NCI-H146 (cell line): ENCODE measurements at regions not wholly inside any gene's neighbourhood (a gene's known extent, or its start where the extent isn't known, plus 50 kb on each side); places are given as distances from the start of the nearest gene placed in this dataset.
"Not testable (repeated sequence)": the region's sequence is repeated elsewhere in the genome, so short reads cannot be mapped to it uniquely, and the experiment has no call there.

ENCODE experiments used
- DNase-seq: peaks from one replicate; lab custom pipeline; 2025; lab: John Stamatoyannopoulos, UW

DNA sequence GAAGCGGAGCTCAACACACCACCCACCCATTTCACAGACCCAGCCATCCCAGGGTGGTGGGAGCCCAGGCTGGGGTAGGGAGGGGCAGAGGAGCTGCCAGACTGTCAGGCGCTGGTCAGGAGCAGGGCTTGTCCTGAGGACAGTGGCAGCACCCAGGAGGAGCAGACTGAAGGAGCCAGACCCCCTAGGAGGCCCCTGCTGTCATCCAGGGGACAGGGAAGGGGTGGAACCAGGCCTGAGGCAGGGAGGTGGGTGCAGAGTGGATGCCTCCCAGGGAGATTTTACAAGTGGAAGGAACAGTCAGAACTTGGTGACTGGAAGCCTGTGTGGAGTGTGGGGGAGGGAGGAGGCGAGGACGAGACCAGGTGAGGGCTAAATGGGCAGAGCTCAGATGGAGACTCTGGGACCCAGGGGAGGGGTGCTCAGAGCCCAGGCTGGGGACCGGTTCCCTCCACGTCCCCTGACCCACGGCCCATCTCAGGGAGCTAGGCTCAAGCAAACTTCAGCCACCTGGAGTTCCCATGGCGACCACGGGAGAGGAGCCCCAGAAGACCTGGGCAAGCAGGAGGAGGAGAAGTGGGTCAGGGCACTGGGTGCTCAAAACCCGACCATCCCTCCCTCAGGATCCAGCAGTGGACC, 215.4 kb downstream of the TBC1D2B start:
- DNase-seq, result not testable (repeated sequence)

DNA sequence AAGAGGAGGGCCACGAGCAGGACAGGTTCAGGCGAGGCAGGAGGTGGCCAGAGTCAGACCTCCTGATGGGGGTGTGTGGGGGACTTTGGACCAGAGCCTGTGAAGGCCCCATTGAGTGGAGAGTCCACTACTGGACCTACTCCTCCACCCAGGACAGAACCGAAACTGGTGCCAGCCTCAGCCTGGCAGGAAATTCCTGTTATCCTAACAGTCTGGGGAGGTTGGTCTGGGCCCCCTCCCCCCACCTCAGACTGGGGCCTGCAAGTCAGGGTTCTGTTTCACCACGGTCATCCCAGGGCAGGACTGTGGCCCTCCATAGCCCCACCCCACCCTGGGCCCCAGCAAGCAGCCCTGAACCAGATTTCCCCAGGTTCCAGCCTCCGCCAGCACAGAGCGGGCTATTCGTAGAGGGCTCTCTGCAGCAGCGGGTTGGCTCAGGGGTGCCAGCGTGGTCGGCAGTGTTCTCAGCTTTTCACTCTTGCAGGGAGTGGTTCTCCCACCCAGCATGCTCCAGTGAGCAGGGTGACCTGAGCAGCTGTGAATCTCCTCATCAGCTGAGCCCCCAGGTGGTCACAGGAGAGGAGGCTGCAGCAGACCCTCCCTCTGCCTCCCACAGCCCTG, 217.3 kb downstream of the TBC1D2B start:
- no peak for DNase-seq

DNA sequence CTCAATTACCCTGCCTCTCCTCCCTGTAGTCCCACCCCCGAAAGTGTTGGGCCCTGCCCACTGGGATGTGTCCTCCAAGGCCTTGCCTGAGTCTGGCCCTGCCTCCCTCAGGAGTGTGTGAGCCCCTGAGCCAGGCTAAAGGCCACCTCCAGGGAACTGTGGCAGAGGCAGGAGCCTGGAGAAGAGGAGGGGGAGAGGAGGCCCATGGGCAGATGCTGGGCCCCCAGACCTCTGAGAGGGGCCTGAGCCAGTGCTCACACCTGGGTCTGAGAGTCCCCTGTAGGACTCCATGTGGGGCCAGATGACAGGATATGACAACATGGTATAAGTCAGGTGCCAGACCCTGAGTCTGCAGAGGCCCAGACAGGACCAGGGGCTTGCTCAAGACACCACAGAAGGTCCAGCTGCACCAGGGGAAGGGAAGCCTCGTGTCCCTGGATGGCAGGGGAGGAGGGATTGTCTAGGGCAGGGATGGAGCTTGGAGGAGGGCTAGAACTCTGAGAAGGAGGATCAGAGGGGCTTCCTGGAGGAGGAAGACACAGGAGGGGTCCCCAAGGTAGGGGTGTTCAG, 217.9 kb downstream of the TBC1D2B start:
- peak; percentile 6 for DNase-seq

DNA sequence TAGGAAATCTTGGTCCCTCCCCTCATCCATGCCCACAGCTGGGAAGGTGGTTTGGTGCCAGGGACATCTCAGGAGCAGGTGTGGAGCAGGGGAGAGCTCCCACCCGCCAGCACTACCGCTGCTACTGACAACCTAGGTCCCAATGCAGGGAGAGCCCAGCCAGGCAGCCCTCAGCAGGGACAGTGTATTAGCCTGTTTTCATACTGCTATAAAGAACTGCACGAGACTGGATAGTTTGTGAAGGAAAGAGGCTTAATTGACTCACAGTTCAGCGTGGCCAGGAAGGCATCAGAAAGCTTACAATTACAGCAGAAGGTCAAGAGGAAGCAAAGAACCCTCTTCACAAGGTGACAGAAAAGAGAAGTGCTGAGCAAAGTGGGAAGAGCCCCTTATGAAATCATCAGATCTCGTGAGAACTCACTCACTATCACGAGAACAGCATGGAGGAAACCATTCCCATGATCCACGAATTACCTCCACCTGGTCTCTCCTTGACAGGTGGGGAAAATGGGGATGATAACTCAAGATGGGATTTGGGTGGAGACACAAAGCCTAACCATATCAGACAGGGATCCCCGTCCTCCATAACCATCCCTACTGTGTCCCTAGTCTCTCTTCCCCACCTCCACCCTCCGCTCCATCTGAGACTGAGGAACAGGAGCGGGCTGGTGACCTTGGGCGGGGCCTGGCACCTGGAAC, 218.6 kb downstream of the TBC1D2B start:
- DNase-seq, result no peak

DNA sequence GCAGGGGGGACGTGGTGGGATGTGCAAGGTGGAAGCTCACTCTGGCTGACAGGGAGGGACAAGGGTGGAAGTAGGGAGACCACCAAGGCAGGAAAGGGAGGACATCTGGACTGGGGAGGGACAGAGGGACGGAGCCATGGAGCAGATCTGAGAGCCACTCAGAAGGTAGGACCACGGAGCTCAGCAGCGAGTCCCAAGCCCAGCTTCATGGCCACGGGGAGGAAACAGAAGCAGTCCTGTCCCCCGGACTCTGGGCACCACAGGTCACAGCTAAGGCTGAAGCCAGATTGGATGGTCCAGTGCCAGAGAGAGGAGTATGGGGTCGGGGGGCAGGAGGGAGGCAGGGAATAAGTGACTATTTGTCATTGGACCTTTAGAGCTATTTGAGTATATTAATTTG, 220.1 kb downstream of the TBC1D2B start:
- DNase-seq, result no peak

DNA sequence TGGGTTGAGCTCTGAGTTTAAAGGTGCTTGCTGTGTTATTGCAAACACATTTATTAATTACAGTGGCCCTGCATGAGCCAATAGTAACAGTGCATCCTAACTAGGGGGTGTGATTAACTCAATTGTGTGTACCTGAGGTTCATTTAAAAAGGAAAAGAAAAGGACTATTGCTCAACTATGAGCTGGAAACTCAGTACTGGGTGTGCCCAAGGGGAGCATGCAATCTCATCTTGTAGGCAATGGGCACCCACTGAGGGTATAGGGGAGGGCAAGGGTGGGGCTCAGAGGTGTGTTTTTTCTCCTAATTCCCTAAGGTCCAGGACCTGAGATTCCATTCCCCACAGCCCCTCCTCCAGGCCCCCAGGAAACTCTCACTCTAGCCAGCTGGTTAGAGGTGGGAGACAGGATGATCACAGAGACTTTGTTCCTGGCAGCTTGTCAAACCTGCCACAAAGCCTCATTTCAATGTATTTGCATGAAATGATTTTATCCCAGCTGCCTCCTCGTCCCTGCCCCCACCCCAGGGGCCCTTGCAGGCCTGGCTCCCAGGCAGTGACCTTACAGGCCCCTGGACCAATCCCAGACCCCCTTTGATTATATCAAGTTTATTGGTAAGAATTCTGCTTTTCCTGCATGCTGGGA, 220.7 kb downstream of the TBC1D2B start:
- no peak for DNase-seq

DNA sequence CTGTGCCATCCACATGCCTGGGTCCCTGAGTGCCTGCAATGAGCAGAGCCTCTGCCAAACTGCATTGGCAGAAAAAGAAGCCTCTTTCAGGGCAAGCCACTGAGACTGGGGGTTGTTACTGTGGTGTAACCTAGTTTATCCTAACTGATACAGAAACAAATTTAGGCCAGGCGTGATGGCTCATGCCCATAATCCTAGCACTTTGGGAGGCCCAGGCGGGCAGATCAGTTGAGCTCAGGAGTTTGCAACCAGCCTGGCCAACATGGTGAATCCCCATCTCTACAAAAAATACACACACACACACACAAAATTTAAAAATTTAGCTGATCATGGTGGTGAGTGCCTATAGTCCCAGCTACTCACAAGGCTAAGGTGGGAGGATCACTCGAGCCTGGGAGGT, 221.6 kb downstream of the TBC1D2B start:
- no peak for DNase-seq

DNA sequence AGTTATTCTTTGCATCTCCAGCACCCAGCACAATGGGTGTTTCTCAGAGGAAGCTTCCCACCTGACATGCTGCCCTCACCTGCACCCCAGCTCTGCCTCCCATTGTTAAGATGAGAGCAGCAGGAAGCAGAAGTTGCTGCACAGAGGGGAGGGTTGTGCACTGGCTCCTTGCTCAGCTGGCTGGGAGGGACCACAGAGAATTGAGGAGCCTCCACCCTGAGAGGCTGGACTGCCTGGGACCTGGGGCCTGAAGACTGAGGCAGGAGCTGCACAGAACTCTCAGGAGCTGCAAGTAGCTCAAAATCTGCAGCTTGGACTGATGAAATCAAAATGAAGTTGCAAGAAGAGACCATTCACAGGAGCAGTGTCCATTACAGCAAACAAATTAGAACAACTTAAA, 222.3 kb upstream of the LINGO1 start:
- no peak for DNase-seq

DNA sequence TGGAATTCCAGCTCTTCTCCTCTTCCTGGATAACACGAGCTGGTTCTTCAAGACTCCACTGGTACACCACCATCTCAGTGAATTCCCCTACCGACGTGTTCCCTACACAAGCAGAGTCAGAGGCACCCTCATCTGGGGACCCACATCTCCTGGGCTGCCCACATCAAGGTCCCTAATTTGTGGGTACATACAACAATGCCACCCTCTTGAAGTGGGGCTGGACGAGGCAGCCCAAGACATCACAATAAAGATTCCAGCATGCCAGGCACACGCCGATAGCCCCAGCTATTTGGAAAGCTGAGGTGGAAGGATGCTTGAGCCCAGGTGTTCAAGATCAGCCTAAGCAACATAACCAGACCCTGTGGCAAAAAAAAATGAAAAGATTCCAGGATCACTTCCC, 221.2 kb upstream of the LINGO1 start:
- DNase-seq, result no peak

DNA sequence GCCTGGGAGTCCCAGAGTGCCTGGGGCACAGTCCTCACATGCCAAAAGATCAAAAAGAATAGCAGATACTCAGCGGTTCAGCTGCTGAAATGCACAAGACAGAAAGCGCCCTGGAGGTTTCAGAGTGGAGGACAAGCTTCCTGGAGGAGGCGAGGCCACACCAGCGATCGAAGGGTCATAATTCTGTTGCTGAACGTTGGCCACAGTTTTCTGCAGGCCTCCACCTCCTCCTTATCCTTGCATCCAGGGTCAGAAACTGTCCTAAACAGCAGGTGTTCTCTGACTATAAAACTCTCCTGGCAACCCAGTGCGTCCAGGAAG, 220.3 kb upstream of the LINGO1 start:
- DNase-seq, result no peak

DNA sequence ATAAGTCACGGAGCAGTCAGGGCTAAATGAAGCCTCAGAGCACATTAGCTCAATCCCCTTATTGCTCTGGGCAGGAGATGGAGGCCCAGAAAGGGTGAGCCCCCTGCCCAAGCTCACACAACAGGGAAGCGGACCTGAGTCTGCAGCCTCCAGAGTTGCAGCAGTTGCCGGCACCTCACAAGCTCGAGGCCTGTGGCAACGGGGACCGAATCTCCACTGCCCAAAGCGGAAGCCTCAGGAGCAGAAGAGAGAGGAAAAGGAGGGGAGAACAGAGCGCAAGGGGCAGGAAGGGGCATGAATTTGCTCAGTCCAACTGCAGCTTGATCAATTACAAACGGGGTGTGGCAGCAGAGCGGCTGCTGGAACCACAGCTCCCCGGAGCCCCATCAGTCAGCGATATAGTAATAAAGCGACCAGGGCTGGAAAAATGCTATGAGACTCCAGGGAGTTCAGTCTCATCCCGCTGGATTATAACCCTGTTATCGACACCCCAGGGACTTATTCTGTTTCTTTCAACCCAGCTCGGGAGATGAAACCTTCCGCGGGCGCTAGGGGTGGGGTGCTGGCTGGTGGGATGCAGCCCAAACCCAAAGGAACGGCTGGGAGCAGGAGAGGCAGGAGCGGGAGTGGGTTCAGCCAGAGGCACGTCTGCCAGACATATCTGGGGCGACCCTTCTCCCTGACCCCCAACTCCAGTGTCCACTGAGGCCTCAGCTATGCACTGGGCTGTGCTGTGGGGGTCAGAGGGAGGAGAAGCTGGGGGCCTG, 219.7 kb upstream of the LINGO1 start:
- no peak for DNase-seq

DNA sequence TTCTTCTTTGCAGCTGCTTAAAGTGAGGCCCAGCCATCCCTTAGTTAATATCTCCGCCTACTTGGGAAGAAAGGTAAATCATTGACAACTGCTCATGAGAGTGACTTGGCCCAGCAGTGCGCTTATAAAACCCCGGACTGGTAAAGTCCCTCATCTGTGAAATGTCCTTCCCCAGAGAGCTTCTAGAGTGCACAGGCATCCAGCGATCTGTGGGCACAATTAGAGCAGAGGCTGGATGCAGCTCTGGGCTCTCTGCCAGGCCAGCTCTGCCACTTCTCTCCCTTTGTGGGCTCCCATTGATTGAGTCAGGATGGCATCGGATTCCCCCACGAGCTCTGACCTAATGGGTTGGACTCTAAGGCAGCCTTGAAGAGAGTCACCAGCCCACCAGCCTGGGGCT, 219.0 kb upstream of the LINGO1 start:
- no peak for DNase-seq

DNA sequence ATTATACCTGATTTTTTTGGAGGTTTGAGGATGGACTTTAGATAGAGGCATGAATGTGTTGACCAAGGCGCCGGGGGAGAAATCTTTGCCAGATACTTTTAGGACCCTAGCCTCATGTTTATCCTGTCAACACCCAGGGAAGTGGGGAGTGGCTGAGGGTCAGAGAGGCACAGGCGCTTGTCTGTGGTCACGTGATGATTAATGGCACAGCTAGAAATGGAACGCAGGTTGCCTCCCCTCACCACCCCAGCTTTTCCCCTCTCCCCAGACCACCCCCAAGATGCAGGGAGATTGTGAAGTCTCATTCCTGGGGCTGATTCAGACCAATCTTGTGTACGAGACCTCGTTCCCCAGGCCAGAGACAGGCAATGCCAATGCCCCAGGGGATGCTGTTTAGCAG, 218.4 kb upstream of the LINGO1 start:
- DNase-seq, result no peak

DNA sequence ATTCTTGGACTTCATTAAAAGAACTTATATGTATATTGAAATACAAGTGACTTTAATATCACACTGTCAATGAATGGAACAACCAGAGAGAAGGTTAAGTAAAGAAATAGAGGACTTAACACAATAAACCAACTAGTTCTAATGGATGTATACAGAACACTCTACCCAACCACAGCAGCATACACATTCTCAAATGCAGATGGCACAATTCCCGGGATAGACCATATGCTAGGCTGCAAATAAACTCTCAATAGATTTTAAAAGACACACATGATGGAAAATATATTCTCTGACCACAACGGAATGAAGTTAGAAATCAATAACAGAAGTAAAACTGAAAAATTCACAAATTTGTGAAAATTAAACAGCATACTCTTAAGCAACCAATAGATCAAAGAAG, 214.3 kb upstream of the LINGO1 start:
- no peak for DNase-seq

DNA sequence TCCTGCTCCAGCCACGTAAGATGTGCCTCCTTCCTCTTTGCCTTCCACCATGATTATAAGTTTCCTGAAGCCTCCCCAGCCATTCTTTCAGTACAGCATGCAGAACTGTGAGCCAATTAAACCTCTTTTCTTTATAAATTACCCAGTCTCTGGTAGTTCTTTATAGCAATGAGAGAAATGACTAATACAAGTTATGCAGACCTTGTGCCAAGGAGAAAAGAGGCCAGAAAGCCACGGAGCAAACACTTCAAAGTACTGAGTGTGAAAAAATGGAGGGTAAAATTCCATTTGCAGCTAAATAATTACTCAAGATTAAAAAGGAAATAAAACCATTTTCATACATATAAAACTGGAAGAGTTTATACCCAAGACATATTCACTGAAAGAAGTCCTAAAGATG, 213.6 kb upstream of the LINGO1 start:
- no peak for DNase-seq

DNA sequence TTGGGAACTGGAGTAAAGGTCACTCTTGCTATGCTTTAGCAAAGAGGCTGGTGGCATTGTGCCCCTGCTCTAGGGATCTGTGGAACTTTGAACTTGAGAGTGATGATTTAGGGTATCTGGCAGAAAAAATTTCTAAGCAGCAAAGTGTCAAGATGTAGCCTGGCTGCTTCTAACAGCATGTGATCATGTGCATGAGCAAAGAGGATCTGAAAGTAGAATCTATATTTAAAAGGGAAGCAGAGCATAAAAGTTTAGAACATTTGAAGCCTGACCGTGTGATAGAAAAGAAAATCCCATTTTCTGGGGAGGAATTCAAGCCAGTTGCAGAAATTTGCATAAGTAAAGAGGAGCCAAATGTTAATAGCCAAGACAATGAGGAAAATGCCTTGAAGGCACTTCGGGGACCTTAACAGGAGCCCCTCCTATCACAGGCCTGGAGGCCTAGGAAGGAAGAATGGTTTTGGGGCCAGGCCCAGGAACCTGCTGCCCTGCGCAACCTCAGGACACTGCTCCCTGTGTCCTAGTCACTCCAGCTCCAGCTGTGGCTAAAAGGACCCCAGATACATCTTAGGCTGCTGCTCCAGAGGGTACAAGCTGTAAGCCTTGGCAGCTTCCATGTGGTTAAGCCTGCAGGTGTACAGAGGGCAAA, 212.2 kb upstream of the LINGO1 start:
- DNase-seq, result no peak

DNA sequence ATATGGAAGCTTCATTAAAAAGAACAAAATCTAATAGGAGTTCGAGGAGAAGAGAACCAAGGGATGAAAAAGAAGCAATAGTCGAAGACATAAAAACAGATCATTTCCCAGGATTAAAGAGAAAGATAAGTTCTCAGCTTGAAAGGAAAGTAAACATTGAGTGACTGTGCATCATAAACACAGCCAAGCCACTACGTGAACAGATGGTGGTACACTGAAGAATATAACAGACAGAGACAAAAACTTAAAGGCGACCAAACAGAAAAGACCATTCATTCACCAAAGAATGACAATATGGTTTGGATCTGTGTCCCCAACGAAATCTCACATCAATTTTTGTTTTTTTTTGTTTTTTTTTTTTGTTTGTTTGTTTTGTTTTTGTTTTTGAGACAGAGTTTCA, 210.8 kb upstream of the LINGO1 start:
- DNase-seq, result no peak

DNA sequence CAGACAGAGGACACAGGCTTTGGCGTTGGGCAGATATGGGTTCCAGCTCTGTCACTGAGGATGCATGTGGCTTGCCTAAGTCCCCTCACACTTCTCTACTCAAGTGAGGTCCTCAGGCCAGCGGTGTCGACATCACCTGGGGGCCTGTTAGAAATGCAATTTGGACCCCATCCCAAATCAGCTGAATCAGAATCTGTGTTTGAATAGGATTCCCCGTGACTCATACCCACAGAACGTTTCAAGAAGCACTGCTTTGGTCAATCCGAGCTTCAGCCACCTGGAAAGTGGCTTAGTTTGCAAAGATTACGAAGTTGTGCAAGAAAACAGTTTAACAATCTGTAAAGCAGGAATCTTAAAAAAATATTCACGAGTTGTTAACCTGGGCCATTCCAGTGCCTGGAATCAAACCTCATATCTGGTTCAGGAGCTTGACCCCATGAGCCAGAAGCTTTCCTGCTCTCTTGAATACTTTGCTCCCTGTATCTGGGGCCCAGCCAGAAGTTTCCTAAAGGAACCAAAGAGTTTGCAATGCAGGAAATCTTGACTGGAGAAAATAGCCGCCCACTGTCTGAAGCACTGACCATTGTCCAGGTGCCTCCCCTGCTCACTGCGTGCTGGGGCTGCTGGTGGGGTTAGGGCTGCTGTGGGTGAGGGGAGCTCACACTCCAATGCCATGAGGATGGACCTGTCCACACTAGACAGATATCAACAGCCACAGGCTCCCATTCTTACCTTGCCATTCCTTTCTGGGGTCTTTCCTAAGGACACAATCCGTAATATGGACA, 208.5 kb upstream of the LINGO1 start:
- DNase-seq, result no peak

DNA sequence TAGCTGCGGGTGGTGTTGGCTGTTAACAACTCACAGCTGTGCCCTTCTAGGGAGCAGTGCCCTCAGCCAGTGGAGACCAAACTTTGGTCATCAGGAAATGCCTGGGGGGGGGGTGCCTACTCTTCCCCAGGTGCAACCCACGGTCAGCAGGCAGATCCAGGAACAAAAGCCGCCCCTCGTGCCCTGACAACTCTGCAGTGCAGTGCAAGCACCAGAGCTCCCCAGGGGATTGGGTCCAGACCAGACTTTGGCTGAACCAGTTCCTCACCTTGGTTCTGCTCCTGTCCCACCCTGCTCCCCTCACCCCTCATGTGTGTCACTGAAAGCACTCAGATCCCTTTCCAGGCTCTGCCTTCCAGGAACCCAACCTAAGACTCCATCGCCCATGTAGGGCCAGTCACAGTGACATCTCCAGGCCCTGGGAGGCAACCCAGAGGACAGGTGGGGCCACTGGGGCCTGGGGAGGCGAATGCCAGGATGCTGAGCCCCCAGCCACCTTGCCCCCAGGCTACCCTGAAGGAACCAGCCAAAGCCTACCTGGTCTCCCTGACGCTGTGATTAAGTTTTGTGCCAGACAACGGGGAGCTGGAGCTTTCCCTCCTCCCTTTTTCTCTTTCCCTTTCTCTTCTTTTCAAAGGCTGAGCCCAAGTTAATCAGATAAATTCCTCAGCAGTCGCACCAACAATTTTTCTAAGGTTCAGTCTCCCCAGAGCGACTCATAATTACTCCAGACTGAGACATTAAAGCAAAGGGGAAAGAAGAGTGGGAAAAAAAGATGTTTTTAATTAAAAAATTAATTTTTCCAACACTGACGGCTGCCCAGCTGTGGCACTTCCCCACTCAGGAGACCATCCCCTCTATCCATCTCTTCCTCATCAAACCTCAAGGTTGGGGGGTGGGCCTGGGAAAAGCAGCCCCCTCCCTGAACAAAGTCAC, 207.5 kb upstream of the LINGO1 start:
- no peak for DNase-seq

DNA sequence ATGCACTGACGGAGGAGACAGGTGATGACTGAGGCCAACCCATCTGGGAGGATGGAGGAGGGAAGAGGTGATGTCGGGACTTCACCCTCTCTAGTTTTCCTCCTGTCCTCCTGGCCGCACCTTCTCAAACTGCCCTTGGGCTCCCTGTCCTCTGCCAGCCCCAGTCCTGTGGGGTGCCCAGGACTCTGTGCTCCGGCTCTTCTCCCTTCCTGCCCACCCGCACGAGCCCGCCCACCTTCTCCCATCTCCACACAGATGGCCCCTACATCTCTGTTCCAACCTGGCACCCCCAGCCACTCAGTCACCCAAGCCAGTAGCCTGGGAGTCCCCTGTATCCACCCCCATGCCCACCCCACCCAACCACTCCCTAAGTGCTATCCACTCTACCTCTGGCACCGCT, 206.7 kb upstream of the LINGO1 start:
- DNase-seq, result no peak
